ENCODE measurements at regions not wholly inside any gene's neighbourhood (a gene's known extent, or its start where the extent isn't known, plus 50 kb on each side); places are given as distances from the start of the nearest gene placed in this dataset.

- H3K27me3 ChIP-seq, result no peaks in the 10 kb centered on the region
- no peak overlapping the region for H3K4me2 ChIP-seq
- TF ChIP-seq EZH2phosphoT487 (IDR thresholded peaks at IDR 0.05) (no peak), EZH2 (IDR thresholded peaks at IDR 0.05) (no peak), CTCF (IDR thresholded peaks at IDR 0.05) (no peak)
- H3K27me3 Mint-ChIP-seq (ENCODE audit: insufficient read depth, low read depth), result no peaks in the 10 kb centered on the region
- no peaks in the 10 kb centered on the region for H3F3A ChIP-seq (ENCODE audit: low read depth)
- H4K20me1 ChIP-seq (ENCODE audit: low read depth), result no peaks in the 10 kb centered on the region
- no peak overlapping the region for H3K4me3 ChIP-seq
- H3K27ac ChIP-seq, result no peak overlapping the region
- DNase-seq (ENCODE audit: low spot score), result no peak
- H3K9me3 ChIP-seq (ENCODE audit: low read depth), result no peaks in the 10 kb centered on the region
- H3K79me2 ChIP-seq (ENCODE audit: low read depth), result no peaks in the 10 kb centered on the region
- no peaks in the 10 kb centered on the region for H3K4me1 ChIP-seq
- H3K4me3 Mint-ChIP-seq, result no peak overlapping the region
- H3K4me1 Mint-ChIP-seq, result no peaks in the 10 kb centered on the region
- no peaks in the 10 kb centered on the region for H3K9me3 Mint-ChIP-seq
- no peak overlapping the region for H3K27ac Mint-ChIP-seq
- H3K9ac ChIP-seq, result no peak overlapping the region
- H2AFZ ChIP-seq (replicated peaks), result no peak overlapping the region
- no peaks in the 10 kb centered on the region for H3K36me3 ChIP-seq
- no peaks in the 10 kb centered on the region for H3K36me3 Mint-ChIP-seq
Observed at GRCh38 chrX:45537936-45538335, 337.3 kb upstream of the DIPK2B start.

GRCh38 chrX:45527834-45528233, 327.2 kb upstream of the DIPK2B start:
- no peak for DNase-seq (ENCODE audit: low spot score)
- Mint-ChIP-seq H3K4me3 (no peak overlapping the region), H3K27ac (no peak overlapping the region), H3K27me3 (ENCODE audit: insufficient read depth, low read depth) (no peaks in the 10 kb centered on the region), H3K4me1 (no peaks in the 10 kb centered on the region), H3K36me3 (no peaks in the 10 kb centered on the region), H3K9me3 (peaks cover 2% of the 10 kb centered on the region)
- TF ChIP-seq EZH2phosphoT487 (IDR thresholded peaks at IDR 0.05) (no peak), CTCF (IDR thresholded peaks at IDR 0.05) (no peak), EZH2 (IDR thresholded peaks at IDR 0.05) (no peak)
- Histone ChIP-seq H4K20me1 (ENCODE audit: low read depth) (no peaks in the 10 kb centered on the region), H3K27ac (no peak overlapping the region), H3F3A (ENCODE audit: low read depth) (no peaks in the 10 kb centered on the region), H2AFZ (replicated peaks) (no peak overlapping the region), H3K4me3 (no peak overlapping the region), H3K27me3 (no peaks in the 10 kb centered on the region), H3K4me1 (no peaks in the 10 kb centered on the region), H3K36me3 (no peaks in the 10 kb centered on the region), H3K9me3 (ENCODE audit: low read depth) (peaks cover 13% of the 10 kb centered on the region), H3K4me2 (no peak overlapping the region), H3K79me2 (ENCODE audit: low read depth) (no peaks in the 10 kb centered on the region), H3K9ac (no peak overlapping the region)

GRCh38 chrX:45524805-45525204, 324.1 kb upstream of the DIPK2B start:
- Histone ChIP-seq H2AFZ (replicated peaks) (no peak overlapping the region), H3K79me2 (ENCODE audit: low read depth) (no peaks in the 10 kb centered on the region), H3K27me3 (no peaks in the 10 kb centered on the region), H4K20me1 (ENCODE audit: low read depth) (no peaks in the 10 kb centered on the region), H3F3A (ENCODE audit: low read depth) (no peaks in the 10 kb centered on the region), H3K27ac (no peak overlapping the region), H3K4me3 (no peak overlapping the region), H3K4me1 (no peaks in the 10 kb centered on the region), H3K36me3 (no peaks in the 10 kb centered on the region), H3K4me2 (no peak overlapping the region), H3K9ac (no peak overlapping the region), H3K9me3 (ENCODE audit: low read depth) (peaks cover 7% of the 10 kb centered on the region)
- no peak for DNase-seq (ENCODE audit: low spot score)
- Mint-ChIP-seq H3K27ac (no peak overlapping the region), H3K4me1 (no peaks in the 10 kb centered on the region), H3K27me3 (ENCODE audit: insufficient read depth, low read depth) (no peaks in the 10 kb centered on the region), H3K36me3 (no peaks in the 10 kb centered on the region), H3K9me3 (peaks cover 2% of the 10 kb centered on the region), H3K4me3 (no peak overlapping the region)
- TF ChIP-seq EZH2 (IDR thresholded peaks at IDR 0.05), result no peak
- TF ChIP-seq EZH2phosphoT487 (IDR thresholded peaks at IDR 0.05), result no peak
- no peak for TF ChIP-seq CTCF (IDR thresholded peaks at IDR 0.05)

- H3K4me1 Mint-ChIP-seq, result no peaks in the 10 kb centered on the region
- peaks cover 7% of the 10 kb centered on the region for H3K9me3 ChIP-seq (ENCODE audit: low read depth)
- H3K27ac Mint-ChIP-seq, result no peak overlapping the region
- no peak for DNase-seq (ENCODE audit: low spot score)
- no peaks in the 10 kb centered on the region for H3K27me3 Mint-ChIP-seq (ENCODE audit: insufficient read depth, low read depth)
- H4K20me1 ChIP-seq (ENCODE audit: low read depth), result no peaks in the 10 kb centered on the region
- TF ChIP-seq EZH2 (IDR thresholded peaks at IDR 0.05) (no peak), CTCF (IDR thresholded peaks at IDR 0.05) (no peak), EZH2phosphoT487 (IDR thresholded peaks at IDR 0.05) (no peak)
- H3K36me3 Mint-ChIP-seq, result no peaks in the 10 kb centered on the region
- no peak overlapping the region for H3K4me2 ChIP-seq
- no peak overlapping the region for H3K9ac ChIP-seq
- no peak overlapping the region for H3K4me3 Mint-ChIP-seq
- no peak overlapping the region for H3K4me3 ChIP-seq
- H3K27ac ChIP-seq, result no peak overlapping the region
- peaks cover 2% of the 10 kb centered on the region for H3K9me3 Mint-ChIP-seq
- H3K27me3 ChIP-seq, result no peaks in the 10 kb centered on the region
- H3K4me1 ChIP-seq, result no peaks in the 10 kb centered on the region
- H3K79me2 ChIP-seq (ENCODE audit: low read depth), result no peaks in the 10 kb centered on the region
- no peaks in the 10 kb centered on the region for H3K36me3 ChIP-seq
- H2AFZ ChIP-seq (replicated peaks), result no peak overlapping the region
- no peaks in the 10 kb centered on the region for H3F3A ChIP-seq (ENCODE audit: low read depth)
Observed at GRCh38 chrX:45524296-45524695, 323.6 kb upstream of the DIPK2B start.

All from neural progenitor cell (in vitro differentiated cells).